T-helper 1 cell treated with Interleukin-12 subunit alpha and Interleukin-12 subunit beta and Interleukin-4 antibody, amounts not matched to agents 30 μg/mL and 1 μg/mL, for 36 hours (primary cell): ENCODE measurements at regions not wholly inside any gene's neighbourhood (a gene's known extent, or its start where the extent isn't known, plus 50 kb on each side); places are given as distances from the start of the nearest gene placed in this dataset.

Experiments
- H3K27ac Mint-ChIP-seq: one replicate; pipeline ENCODE4 v1.8.0; 2021; ENCODE audit warnings: mild to moderate bottlenecking, mixed read lengths
- H3K27me3 Mint-ChIP-seq: one replicate; pipeline ENCODE4 v1.8.0; 2021; ENCODE audit warnings: low read depth, mixed read lengths
- H3K36me3 Mint-ChIP-seq: one replicate; pipeline ENCODE4 v1.8.0; 2021; ENCODE audit warnings: low read depth, mixed read lengths
- H3K4me1 Mint-ChIP-seq: one replicate; pipeline ENCODE4 v1.8.0; 2021; ENCODE audit warnings: low read depth, mixed read lengths
- H3K4me3 Mint-ChIP-seq: one replicate; pipeline ENCODE4 v1.8.0; 2021; ENCODE audit warnings: mild to moderate bottlenecking, moderate library complexity, mixed read lengths
- H3K9me3 Mint-ChIP-seq: one replicate; pipeline ENCODE4 v1.8.0; 2021; ENCODE audit warnings: mixed read lengths

- no peak overlapping the region for H3K27ac Mint-ChIP-seq
- no peaks in the 10 kb centered on the region for H3K9me3 Mint-ChIP-seq
- peaks cover 35% of the 10 kb centered on the region for H3K27me3 Mint-ChIP-seq
- no peaks in the 10 kb centered on the region for H3K4me1 Mint-ChIP-seq
- H3K4me3 Mint-ChIP-seq: no peak overlapping the region
- H3K36me3 Mint-ChIP-seq: no peaks in the 10 kb centered on the region
These were observed 165.0 kb downstream of the ABHD5 start for GRCh38 chr3:43855674-43856299.

- Mint-ChIP-seq H3K36me3 (no peaks in the 10 kb centered on the region), H3K27me3 (peaks cover 35% of the 10 kb centered on the region), H3K4me1 (no peaks in the 10 kb centered on the region), H3K9me3 (no peaks in the 10 kb centered on the region), H3K4me3 (no peak overlapping the region), H3K27ac (no peak overlapping the region)
These were observed 165.6 kb downstream of the ABHD5 start for GRCh38 chr3:43856351-43856750.

- Mint-ChIP-seq H3K36me3 (no peaks in the 10 kb centered on the region), H3K9me3 (no peaks in the 10 kb centered on the region), H3K4me3 (no peak overlapping the region), H3K27ac (no peak overlapping the region), H3K27me3 (peaks cover 32% of the 10 kb centered on the region), H3K4me1 (no peaks in the 10 kb centered on the region)
These were observed 166.0 kb downstream of the ABHD5 start for GRCh38 chr3:43856761-43857160.

GRCh38 chr3:43857361-43858293 is 166.9 kb downstream of the ABHD5 start:
- Mint-ChIP-seq H3K27me3 (peaks cover 27% of the 10 kb centered on the region), H3K4me3 (no peak overlapping the region), H3K27ac (no peak overlapping the region), H3K9me3 (no peaks in the 10 kb centered on the region), H3K4me1 (no peaks in the 10 kb centered on the region), H3K36me3 (no peaks in the 10 kb centered on the region)

- no peaks in the 10 kb centered on the region for H3K4me1 Mint-ChIP-seq
- H3K27me3 Mint-ChIP-seq: peaks cover 27% of the 10 kb centered on the region
- H3K27ac Mint-ChIP-seq: no peak overlapping the region
These were observed 167.6 kb downstream of the ABHD5 start for GRCh38 chr3:43858294-43858701.

GRCh38 chr3:43859766-43860165 is 169.0 kb downstream of the ABHD5 start:
- Mint-ChIP-seq H3K9me3 (no peaks in the 10 kb centered on the region), H3K36me3 (no peaks in the 10 kb centered on the region), H3K4me1 (no peaks in the 10 kb centered on the region), H3K27me3 (peaks cover 16% of the 10 kb centered on the region), H3K27ac (no peak overlapping the region), H3K4me3 (no peak overlapping the region)

More at GRCh38 chr3:43858294-43858701, 167.6 kb downstream of the ABHD5 start:
- H3K36me3 Mint-ChIP-seq: no peaks in the 10 kb centered on the region
- no peaks in the 10 kb centered on the region for H3K9me3 Mint-ChIP-seq
- no peak overlapping the region for H3K4me3 Mint-ChIP-seq

- no peaks in the 10 kb centered on the region for H3K36me3 Mint-ChIP-seq
- H3K4me3 Mint-ChIP-seq: no peak overlapping the region
- H3K4me1 Mint-ChIP-seq: no peaks in the 10 kb centered on the region
- peaks cover 16% of the 10 kb centered on the region for H3K27me3 Mint-ChIP-seq
- no peak overlapping the region for H3K27ac Mint-ChIP-seq
- no peaks in the 10 kb centered on the region for H3K9me3 Mint-ChIP-seq
These were observed 170.9 kb downstream of the ABHD5 start for GRCh38 chr3:43861635-43862034.

GRCh38 chr3:43862470-43862869 is 171.7 kb downstream of the ABHD5 start:
- no peak overlapping the region for H3K4me3 Mint-ChIP-seq
- no peaks in the 10 kb centered on the region for H3K4me1 Mint-ChIP-seq
- no peaks in the 10 kb centered on the region for H3K36me3 Mint-ChIP-seq
- no peaks in the 10 kb centered on the region for H3K9me3 Mint-ChIP-seq
- H3K27ac Mint-ChIP-seq: no peak overlapping the region
- peaks cover 12% of the 10 kb centered on the region for H3K27me3 Mint-ChIP-seq

GRCh38 chr3:43862992-43863805 is 172.5 kb downstream of the ABHD5 start:
- Mint-ChIP-seq H3K36me3 (no peaks in the 10 kb centered on the region), H3K9me3 (no peaks in the 10 kb centered on the region), H3K4me3 (no peak overlapping the region), H3K27ac (no peak overlapping the region), H3K27me3 (peaks cover 6% of the 10 kb centered on the region), H3K4me1 (no peaks in the 10 kb centered on the region)

GRCh38 chr3:43863966-43864933 is 173.5 kb downstream of the ABHD5 start:
- no peaks in the 10 kb centered on the region for H3K9me3 Mint-ChIP-seq
- no peak overlapping the region for H3K27ac Mint-ChIP-seq
- no peaks in the 10 kb centered on the region for H3K27me3 Mint-ChIP-seq

GRCh38 chr3:43865351-43865750 is 174.6 kb downstream of the ABHD5 start:
- H3K4me3 Mint-ChIP-seq: no peak overlapping the region
- no peaks in the 10 kb centered on the region for H3K36me3 Mint-ChIP-seq
- peaks cover 3% of the 10 kb centered on the region for H3K27me3 Mint-ChIP-seq
- H3K27ac Mint-ChIP-seq: no peak overlapping the region
- H3K4me1 Mint-ChIP-seq: no peaks in the 10 kb centered on the region
- no peaks in the 10 kb centered on the region for H3K9me3 Mint-ChIP-seq

More at GRCh38 chr3:43863966-43864933, 173.5 kb downstream of the ABHD5 start:
- Mint-ChIP-seq H3K4me1 (no peaks in the 10 kb centered on the region), H3K36me3 (no peaks in the 10 kb centered on the region), H3K4me3 (no peak overlapping the region)

GRCh38 chr3:43865887-43866528 is 175.3 kb downstream of the ABHD5 start:
- Mint-ChIP-seq H3K4me3 (no peak overlapping the region), H3K4me1 (no peaks in the 10 kb centered on the region), H3K36me3 (no peaks in the 10 kb centered on the region), H3K27me3 (peaks cover 3% of the 10 kb centered on the region), H3K27ac (no peak overlapping the region), H3K9me3 (no peaks in the 10 kb centered on the region)
